HG02885 (cell line): ENCODE measurements at regions not wholly inside any gene's neighbourhood (a gene's known extent, or its start where the extent isn't known, plus 50 kb on each side); places are given as distances from the start of the nearest gene placed in this dataset.
"Not testable (repeated sequence)": the region's sequence is repeated elsewhere in the genome, so short reads cannot be mapped to it uniquely, and the experiment has no call there.

Experiments used
- ATAC-seq: cut with Tn5 transposase; IDR thresholded peaks from one replicate; pipeline ENCODE4 v1.9.1; 2021; ENCODE audit warnings: mild to moderate bottlenecking; ENCODE audit not compliant: unreplicated experiment, poor library complexity

DNA sequence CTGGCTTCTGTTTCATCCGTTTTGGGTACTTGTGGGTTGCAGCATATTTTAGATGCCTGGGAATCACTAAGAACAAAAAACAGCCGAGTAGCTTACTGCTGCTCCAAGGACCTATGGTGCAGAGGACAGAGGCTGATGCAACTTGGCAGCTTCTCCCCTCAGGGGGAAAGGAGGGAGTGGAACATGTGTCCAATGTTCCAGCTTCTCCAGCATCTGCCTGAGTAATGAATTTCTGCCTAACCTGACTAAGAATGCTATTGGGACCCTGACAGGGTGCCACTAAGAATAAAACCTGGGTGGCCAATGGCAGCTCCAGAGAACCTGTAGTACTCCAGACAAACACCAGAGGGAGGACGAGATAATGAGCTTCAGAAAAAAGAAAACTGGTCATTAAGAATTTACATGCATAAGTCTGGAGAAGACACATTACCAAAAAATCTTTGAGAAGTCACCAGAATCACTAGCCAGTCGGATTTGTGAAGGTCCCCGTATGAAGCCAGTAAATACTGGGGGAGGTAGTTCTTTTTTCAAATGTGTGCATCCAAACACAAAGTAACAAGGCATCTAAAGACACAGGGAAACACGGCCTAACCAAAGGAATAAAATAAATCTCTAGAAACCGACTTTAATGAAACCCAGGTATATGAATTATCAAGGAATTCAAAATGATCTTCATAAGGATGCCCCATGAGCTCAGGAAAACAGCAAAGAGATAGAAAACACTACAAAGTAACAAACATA, 293.5 kb downstream of the HINT1 start:
- ATAC-seq, result peak; percentile 86

DNA sequence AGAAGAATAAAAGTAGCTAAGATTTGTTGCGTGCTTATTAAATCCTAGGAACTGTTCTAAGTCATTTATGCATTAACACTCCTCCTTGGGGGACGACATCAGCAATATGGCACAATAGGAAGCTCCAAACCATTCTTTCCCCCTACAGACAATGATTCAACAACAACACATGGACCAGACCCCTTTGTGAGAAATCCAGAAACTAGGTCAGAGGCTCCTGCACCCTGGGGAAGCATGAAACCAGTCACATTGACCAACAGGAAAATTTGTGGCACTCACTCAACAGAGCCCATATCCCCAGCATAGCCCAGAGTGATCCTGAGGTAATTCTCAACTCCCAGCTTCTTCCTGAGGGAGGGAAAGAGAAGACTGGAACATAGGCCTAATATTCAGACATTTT, 294.4 kb downstream of the HINT1 start:
- no peak for ATAC-seq

DNA sequence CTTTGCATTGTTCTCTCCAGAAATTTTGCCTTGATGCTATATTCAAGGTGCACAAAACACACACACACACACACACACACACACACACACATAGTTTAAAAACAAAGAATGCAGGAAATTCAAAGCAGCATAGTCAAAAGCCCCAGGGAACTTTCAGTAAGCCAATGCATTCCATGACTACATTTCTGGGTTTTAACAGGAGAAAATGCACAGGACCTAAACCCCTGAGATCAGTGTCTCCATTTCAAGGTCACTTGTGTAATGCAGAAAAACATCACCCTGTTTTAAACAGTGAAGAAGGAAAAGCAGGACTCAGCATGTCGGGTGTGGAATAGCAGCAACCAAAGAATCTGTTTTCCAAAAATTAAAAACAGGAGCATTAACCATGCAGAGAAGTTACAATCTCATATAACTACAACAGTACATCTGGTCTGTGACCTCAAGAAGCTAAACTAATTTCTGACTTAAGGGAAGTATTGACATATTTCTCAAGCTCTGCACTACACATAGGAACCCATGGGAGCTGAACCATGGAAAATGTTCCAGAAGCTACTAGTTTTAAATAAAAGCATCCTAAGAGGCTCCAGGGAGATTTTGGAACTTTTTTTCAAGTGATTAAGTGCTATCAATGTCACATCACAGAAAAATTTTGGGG, 296.7 kb downstream of the HINT1 start:
- ATAC-seq, result no peak

DNA sequence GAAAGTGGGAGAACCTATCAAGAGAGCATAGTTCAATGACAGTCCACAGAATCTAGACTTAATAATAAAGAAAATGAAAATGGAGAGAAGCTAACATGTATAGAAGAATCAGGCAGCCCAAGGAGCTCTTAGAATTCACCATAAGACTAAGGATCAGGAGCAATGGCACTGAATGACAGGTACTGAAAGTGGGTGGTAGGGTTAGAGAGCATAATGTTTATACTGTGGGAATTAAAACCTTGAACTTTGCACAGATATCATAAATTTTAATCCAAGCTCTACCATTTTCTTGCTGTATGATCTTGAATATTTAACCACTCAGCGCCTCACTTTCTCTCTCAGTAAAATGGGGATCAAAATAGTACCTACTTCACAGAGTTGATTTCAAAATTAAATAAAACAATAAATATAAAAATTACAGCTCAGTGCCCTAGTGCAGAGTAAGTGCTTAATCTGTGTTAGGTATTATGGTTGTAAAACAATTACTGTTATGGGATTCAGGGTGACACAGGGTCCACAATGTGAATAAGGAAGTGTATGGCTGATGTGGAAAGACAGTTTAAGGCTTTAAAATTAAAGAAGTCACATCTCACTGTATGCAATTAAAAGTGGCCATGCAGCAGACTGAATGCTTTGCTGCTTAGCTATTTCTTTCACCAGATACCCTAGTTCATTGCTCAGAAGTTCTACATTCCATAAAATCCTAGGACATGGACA, 319.8 kb downstream of the HINT1 start:
- ATAC-seq, result no peak

DNA sequence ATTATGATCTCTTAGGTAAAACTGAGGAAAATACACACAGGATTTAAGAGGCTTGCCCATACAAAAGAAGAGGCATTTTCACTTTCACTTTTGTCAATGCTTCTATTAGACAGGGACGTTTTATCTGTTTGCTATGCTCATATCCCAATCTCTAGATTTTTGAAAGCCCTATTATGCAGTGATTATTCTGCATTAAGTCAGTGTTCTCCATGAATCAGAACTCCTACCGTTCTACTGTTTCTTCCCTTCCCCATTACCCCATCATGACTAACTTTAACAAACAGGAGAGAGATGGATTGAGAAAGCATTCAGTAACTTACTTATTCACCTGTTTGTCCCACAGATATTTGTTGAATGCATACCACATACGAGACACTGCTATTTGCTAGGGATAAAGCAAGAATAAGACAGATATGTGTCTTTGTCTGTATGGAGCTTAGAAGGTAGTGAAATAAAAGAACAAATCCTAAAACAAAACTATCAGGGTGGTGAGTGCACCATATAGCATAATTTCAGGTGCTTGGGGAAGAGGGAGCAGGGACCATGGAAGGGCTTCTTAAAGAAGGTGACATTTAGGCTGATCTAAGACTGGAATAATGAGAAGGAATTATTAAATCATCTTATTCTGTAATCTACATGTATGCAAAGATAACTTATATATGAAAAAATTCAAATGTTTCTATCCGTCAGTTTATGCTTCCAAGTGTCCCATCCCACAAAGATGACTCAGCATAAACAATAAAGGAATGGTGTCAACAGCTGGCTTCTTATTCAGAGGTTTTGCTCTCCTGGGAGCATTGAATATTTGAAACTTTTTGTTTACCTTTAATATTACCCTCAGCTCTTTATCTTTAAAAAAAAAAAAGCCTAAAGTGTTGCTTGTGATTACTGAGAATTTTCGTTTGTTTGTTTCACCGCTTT, 328.1 kb downstream of the HINT1 start:
- ATAC-seq, result peak; percentile 83

DNA sequence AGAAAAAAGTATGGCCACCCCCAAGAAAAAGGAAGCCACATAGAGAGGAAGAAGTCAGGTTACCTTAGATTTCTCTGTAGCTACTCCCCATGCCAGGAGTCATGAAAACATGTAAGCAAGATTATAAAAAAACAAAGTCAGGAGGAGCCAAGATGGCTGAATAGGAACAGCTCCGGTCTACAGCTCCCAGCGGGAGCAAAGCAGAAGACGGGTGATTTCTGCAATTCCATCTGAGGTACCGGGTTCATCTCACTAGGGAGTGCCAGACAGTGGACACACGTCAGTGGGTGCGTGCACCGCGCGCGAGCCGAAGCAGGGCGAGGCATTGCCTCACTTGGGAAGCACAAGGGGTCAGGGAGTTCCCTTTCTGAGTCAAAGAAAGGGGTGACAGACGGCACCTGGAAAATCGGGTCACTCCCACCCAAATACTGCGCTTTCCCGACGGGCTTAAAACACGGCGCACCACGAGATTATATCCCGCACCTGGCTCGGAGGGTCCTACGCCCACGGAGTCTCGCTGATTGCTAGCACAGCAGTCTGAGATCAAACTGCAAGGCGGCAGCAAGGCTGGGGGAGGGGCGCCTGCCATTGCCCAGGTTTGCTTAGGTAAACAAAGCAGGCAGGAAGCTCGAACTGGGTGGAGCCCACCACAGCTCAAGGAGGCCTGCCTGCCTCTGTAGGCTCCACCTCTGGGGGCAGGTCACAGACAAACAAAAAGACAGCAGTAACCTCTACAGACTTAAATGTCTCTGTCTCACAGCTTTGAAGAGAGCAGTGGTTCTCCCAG, 347.3 kb downstream of the HINT1 start:
- not testable (repeated sequence) for ATAC-seq

DNA sequence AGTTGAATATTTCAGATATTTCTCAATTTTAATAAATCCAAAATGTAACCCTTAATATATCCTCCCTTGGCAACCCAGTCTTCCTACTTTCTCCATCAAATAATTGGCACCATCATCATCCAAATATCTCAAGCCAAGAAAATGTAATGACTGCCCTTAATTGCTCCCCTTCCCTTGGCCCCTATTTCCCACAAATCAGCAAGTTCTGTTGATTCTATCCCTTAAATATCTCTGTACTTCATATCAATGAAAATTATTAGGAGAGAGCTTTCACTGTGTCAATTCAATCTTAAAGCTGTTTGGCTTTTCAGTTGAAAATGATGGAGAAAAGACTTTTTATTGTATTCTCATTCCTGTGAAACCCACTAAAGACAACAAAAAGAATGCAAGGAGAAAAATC, 349.8 kb downstream of the HINT1 start:
- no peak for ATAC-seq

DNA sequence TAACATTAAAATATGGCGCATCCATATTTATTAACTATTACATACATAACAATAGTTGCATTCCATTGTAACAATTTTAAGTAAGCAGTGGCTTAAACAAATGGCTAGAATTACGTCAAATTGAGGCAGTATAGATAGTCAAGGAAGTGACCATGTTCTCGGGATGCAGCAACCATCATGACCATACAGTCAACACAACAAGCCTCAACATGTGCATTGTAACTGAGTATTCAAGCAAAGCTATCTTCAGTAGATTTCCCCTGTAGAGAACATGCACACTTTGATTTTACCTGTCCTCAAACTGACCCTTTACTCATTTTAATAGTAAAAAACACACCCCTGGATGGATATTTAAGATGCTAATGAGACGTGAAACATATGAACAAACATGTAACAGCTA, 356.4 kb downstream of the HINT1 start:
- ATAC-seq, result no peak

DNA sequence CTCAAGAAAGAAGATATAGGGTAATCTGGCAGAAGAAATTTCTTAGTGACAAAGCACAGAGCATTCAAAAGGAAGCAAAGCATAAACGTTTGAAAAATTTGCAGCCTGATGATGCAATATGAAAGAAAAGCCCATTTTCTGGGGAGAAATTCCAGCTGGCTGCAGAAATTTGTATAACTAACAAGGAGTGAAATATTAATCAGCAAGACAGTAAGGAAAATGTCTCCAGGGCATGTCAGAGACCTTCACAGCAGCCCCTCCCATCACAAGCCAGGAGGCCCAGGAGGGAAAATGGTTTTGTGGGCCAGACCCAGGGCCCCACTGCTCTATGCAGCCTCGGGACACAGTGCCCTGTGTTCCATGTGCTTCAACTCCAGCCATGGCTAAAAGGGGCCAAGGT, 359.4 kb downstream of the HINT1 start:
- ATAC-seq, result no peak

DNA sequence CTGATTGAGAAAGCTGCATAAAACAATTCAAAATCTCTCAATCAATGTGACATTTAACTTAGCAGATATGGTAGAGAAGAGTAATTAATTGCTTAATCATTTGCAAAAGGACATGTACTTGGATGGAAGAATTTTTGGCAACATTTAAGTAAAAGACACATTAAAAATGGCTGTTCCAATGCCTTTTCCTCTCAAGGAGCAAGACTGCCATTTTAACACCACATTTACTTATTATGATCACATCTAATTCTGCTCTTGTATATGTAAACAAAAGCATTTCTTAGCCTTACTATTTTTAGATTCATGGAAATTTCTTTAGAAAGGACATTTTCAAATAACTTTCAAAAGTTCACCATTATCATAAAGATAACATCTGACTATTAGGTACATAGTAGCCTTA, 360.0 kb downstream of the HINT1 start:
- ATAC-seq, result no peak

DNA sequence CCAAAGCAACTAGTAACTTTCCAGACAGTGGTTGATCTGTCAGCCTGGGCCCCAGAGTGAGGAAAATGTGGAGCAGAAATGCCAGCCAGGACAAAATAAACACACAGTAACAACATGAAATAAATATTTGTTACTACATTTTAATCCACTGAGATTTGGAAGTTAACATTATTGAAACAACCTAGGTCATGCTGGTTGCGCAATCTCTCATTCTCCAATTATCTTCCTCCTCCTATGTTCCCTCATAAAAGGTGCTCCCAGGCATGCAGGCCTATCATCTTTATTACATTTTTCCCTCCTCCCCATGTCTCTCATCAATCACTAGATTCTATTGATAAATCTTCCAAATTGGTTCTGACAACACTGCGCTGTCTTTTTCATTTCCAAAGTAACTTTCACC, 363.1 kb downstream of the HINT1 start:
- no peak for ATAC-seq

DNA sequence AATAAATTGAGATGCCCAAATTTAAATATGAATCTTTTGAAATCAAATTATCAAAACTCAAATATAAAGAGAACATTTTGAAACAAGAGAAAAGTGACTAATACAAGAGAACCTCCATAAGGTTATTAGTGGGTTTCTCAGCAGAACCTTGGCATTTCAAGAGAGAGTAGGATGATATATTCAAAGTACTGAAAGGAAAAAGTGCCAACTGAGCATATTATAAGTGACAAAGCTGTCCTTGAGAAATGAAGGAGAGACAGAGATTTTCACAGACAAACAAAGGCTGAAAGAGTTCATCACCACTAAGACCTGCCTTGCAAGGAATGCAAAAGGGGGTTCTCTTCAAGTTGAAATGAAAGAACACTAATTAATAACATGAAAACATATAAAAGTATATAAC, 366.0 kb downstream of the HINT1 start:
- no peak for ATAC-seq

DNA sequence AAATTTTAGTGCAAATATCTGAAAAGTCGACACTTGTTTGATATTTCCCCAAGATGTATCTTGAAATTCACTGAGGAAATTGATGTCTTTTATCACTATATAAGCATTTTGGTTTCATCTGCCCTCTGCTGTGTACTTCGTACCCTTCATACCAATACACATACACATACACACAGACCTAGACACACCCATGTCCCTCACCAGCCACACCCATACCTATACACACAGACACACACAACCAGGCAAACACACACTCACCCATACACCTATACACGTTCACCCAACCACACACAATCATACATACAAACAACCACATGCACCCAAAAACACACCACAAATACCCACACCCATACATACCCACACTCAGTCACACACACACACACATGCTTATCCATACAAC, 367.8 kb downstream of the HINT1 start:
- ATAC-seq, result no peak

DNA sequence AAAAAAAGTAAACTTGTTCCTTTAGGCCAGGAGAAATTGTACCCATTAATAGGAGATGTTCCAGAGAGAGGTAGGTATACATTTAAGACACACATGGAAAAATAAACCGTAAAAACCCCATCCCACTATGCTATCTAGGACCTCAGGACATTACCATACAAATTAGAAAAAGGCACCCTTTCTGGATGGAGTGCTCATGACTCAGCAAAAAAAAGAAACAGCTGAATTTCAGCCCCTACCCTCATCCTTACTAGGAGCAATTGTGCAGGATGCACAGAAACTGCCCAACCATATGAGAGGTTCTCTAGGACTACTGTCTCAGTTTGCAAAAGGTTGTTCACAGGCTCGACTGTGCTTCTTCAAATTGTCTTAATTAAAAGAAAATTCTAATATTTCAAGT, 368.2 kb downstream of the HINT1 start:
- ATAC-seq, result no peak

DNA sequence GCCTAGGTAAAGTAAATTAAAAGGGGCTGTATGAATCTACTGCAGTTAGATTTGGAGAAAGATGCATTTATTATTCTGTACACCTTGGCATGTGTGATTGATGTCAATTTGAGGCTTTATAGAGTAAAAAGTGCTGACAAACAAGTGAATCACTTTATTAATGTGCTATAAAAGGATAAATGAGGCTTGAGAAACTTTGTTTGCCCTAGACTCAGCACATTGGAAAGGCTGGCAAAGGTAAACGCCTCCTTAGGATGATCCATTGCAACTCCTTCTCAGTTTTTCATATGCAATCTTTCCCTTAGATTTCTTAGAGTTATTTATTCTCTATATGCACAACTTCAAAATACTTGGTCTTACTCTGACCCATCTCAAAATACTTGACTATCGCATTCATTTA, 369.0 kb downstream of the HINT1 start:
- ATAC-seq, result no peak

DNA sequence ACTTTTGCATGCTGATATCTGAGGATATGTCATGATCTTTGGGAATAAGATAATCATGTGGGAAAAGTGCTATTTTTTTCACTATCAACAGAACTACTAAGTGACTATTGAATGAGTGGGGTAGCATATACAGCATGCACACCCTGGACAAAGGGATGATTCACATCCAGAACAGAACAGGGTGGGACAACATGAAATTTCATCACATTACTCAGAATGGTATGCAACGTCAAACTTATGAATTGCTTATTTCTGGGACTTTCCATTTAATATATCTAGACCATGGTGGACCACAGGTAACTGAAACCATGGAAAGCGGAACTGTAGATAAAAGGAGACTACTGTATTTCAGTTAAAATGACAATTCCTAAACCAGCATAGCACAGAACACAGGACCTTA, 370.0 kb downstream of the HINT1 start:
- no peak for ATAC-seq

DNA sequence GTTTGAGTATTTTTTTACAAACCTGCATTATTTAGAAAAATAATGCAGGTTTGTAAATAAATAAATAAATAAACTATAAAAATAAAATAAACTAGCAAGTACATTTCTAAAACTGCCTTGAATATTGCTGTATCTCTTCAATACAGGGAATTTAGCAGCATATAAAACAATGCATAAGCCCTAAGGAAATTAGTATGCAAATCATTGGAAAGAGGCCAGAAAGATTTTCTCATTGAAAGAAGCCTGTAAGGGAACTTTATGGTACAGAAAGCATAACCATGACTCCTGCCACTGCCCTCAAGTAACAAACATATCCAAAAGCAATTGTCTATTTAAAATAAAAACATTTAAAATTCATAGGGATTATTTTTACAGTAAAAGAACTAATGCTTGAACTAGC, 387.3 kb downstream of the HINT1 start:
- ATAC-seq, result no peak

DNA sequence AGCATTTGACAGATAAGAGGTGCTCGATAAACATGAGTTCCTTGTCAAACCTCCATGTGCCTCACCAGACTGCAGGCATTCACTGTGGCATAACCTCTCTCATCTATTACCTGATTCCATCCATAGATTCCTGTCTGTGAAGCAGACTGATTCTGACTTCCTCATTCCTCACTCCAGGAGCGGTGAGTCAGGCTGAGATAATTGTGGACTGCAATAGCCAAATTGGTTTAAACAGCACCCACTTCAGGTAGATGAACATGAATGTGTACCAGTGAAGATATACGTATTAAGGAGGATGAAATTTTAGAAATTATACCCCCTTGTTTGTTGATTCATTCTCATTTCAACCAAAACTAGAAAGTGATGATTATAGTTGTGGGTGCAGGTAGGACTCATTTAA, 391.2 kb downstream of the HINT1 start:
- ATAC-seq, result no peak

DNA sequence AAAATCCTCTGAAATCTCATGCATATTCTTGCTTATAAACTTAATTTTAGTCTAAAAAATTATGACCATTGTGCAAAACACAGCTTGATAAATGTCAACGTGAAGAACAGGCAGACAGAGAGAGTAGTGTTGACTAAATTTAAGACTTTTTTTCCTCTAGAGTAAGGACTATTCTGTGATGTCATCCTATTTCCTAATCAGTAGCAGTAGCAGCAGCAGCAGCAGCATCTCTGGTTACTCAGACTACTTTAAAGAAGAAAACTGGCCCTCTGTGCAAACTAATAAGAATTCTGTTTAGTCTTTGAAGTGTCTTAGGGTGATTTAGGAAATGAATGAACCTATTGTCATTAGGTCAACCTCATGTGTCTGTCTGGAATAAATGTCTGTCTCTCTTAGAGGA, 403.0 kb downstream of the HINT1 start:
- no peak for ATAC-seq

DNA sequence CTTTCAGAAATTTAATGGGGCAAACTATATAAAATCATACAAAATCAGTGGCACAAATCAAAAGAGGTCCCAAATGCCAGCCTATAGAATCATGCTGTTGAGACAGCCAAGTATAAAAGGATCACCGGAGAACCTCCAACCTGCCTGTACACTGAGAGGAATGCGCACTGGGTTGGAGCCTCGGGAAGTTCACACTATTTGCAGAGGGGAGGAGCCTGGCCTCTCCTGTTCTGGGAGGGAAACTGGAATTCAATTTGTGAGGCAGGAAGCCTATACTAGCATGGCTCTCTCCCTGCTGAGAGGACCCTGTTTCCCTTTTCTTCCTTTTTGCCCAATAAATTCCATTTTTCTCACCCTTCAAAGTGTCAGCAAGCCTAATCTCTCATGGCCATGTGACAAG, 406.0 kb downstream of the HINT1 start:
- ATAC-seq, result no peak
